ENCODE measurements at regions not wholly inside any gene's neighbourhood (a gene's known extent, or its start where the extent isn't known, plus 50 kb on each side); places are given as distances from the start of the nearest gene placed in this dataset.

DNA sequence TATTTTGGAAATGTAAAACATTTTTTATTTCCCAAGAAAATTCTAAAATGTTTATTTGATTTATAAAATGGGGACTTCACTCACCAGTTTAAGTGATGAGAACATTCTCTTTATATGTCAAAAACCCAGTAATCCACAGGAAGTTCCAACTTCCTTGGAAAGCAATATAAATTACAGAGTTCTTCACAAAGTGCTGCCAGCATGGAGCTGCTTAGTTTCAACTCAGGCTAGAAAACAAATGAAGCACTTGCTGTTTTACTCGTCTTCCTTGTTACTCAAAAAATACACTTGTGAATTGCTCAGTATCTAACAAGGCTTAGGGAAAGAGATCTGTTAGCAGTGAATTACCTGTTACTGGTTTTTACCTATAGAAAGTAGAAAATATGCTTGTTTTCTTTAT is 942.7 kb upstream of the MDGA2 start:
- TF ChIP-seq, protein P1, sequence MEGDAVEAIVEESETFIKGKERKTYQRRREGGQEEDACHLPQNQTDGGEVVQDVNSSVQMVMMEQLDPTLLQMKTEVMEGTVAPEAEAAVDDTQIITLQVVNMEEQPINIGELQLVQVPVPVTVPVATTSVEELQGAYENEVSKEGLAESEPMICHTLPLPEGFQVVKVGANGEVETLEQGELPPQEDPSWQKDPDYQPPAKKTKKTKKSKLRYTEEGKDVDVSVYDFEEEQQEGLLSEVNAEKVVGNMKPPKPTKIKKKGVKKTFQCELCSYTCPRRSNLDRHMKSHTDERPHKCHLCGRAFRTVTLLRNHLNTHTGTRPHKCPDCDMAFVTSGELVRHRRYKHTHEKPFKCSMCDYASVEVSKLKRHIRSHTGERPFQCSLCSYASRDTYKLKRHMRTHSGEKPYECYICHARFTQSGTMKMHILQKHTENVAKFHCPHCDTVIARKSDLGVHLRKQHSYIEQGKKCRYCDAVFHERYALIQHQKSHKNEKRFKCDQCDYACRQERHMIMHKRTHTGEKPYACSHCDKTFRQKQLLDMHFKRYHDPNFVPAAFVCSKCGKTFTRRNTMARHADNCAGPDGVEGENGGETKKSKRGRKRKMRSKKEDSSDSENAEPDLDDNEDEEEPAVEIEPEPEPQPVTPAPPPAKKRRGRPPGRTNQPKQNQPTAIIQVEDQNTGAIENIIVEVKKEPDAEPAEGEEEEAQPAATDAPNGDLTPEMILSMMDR (IDR thresholded peaks at IDR 0.05), result no peak
- TF ChIP-seq EZH2 (IDR thresholded peaks at IDR 0.05; ENCODE audit: borderline replicate concordance, insufficient read depth, low read depth, low read length, poor library complexity, severe bottlenecking), result no peak
